ENCODE measurements at regions not wholly inside any gene's neighbourhood (a gene's known extent, or its start where the extent isn't known, plus 50 kb on each side); places are given as distances from the start of the nearest gene placed in this dataset.

DNA sequence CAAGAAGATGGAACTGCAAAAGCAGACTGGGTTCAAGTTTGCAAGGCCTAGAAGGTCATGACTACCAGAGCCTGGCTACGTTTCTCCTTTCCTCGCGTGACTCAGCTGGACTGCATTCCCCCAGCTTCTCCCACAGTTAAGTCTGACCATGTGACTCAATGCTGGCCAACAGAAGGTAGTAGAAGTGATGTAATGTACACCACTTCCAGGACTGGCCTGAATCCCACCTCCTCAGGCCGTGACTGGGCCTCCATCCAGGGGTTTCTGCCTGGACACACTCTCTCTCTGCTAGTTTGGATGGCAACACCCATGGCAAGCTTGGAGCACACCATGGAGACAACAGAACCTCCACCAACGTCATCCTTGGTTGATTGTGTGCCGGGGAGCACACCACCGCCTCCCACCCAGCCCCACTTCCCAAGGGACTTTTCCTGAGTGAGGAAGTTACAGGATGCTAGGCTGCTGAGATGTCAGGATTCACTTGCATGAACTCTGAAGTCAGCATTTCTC, 112.0 kb upstream of the CDYL start (continued):
- TF ChIP-seq ZSCAN29 (IDR thresholded peaks at IDR 0.05) (no peak), DPF2 (IDR thresholded peaks at IDR 0.05) (no peak), ZNF316 (IDR thresholded peaks at IDR 0.05) (no peak), GATAD2A (IDR thresholded peaks at IDR 0.05) (no peak), ZNF445 (CRISPR knock-in tag; IDR thresholded peaks at IDR 0.05; ENCODE audit: low read depth) (no peak), CBFB (CRISPR knock-in tag; IDR thresholded peaks at IDR 0.05) (no peak), IRF2 (CRISPR knock-in tag; IDR thresholded peaks at IDR 0.05) (no peak), ASH1L (IDR thresholded peaks at IDR 0.05; ENCODE audit: borderline replicate concordance, low read depth, partially characterized antibody) (no peak), HLTF (IDR thresholded peaks at IDR 0.05) (no peak), CAMTA2 (CRISPR knock-in tag; conservative IDR thresholded peaks at IDR 0.05) (no peak), CXXC5 (CRISPR knock-in tag; IDR thresholded peaks at IDR 0.05) (no peak), BDP1 (IDR thresholded peaks at IDR 0.05; ENCODE audit: insufficient read depth, insufficient read length) (no peak), SMAD4 (CRISPR knock-in tag; conservative IDR thresholded peaks at IDR 0.05) (no peak), MTA3 (IDR thresholded peaks at IDR 0.05; ENCODE audit: borderline replicate concordance) (no peak), NFE2L1 (tag; IDR thresholded peaks at IDR 0.05; ENCODE audit: borderline replicate concordance, low read depth) (no peak)
- TF ChIP-seq, protein P1, sequence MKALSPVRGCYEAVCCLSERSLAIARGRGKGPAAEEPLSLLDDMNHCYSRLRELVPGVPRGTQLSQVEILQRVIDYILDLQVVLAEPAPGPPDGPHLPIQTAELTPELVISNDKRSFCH (CRISPR knock-in tag; IDR thresholded peaks at IDR 0.05) = no peak
- TF ChIP-seq, protein P1 (tag; IDR thresholded peaks at IDR 0.05) = no peak
- TF ChIP-seq, protein P2, sequence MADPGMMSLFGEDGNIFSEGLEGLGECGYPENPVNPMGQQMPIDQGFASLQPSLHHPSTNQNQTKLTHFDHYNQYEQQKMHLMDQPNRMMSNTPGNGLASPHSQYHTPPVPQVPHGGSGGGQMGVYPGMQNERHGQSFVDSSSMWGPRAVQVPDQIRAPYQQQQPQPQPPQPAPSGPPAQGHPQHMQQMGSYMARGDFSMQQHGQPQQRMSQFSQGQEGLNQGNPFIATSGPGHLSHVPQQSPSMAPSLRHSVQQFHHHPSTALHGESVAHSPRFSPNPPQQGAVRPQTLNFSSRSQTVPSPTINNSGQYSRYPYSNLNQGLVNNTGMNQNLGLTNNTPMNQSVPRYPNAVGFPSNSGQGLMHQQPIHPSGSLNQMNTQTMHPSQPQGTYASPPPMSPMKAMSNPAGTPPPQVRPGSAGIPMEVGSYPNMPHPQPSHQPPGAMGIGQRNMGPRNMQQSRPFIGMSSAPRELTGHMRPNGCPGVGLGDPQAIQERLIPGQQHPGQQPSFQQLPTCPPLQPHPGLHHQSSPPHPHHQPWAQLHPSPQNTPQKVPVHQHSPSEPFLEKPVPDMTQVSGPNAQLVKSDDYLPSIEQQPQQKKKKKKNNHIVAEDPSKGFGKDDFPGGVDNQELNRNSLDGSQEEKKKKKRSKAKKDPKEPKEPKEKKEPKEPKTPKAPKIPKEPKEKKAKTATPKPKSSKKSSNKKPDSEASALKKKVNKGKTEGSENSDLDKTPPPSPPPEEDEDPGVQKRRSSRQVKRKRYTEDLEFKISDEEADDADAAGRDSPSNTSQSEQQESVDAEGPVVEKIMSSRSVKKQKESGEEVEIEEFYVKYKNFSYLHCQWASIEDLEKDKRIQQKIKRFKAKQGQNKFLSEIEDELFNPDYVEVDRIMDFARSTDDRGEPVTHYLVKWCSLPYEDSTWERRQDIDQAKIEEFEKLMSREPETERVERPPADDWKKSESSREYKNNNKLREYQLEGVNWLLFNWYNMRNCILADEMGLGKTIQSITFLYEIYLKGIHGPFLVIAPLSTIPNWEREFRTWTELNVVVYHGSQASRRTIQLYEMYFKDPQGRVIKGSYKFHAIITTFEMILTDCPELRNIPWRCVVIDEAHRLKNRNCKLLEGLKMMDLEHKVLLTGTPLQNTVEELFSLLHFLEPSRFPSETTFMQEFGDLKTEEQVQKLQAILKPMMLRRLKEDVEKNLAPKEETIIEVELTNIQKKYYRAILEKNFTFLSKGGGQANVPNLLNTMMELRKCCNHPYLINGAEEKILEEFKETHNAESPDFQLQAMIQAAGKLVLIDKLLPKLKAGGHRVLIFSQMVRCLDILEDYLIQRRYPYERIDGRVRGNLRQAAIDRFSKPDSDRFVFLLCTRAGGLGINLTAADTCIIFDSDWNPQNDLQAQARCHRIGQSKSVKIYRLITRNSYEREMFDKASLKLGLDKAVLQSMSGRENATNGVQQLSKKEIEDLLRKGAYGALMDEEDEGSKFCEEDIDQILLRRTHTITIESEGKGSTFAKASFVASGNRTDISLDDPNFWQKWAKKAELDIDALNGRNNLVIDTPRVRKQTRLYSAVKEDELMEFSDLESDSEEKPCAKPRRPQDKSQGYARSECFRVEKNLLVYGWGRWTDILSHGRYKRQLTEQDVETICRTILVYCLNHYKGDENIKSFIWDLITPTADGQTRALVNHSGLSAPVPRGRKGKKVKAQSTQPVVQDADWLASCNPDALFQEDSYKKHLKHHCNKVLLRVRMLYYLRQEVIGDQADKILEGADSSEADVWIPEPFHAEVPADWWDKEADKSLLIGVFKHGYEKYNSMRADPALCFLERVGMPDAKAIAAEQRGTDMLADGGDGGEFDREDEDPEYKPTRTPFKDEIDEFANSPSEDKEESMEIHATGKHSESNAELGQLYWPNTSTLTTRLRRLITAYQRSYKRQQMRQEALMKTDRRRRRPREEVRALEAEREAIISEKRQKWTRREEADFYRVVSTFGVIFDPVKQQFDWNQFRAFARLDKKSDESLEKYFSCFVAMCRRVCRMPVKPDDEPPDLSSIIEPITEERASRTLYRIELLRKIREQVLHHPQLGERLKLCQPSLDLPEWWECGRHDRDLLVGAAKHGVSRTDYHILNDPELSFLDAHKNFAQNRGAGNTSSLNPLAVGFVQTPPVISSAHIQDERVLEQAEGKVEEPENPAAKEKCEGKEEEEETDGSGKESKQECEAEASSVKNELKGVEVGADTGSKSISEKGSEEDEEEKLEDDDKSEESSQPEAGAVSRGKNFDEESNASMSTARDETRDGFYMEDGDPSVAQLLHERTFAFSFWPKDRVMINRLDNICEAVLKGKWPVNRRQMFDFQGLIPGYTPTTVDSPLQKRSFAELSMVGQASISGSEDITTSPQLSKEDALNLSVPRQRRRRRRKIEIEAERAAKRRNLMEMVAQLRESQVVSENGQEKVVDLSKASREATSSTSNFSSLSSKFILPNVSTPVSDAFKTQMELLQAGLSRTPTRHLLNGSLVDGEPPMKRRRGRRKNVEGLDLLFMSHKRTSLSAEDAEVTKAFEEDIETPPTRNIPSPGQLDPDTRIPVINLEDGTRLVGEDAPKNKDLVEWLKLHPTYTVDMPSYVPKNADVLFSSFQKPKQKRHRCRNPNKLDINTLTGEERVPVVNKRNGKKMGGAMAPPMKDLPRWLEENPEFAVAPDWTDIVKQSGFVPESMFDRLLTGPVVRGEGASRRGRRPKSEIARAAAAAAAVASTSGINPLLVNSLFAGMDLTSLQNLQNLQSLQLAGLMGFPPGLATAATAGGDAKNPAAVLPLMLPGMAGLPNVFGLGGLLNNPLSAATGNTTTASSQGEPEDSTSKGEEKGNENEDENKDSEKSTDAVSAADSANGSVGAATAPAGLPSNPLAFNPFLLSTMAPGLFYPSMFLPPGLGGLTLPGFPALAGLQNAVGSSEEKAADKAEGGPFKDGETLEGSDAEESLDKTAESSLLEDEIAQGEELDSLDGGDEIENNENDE (IDR thresholded peaks at IDR 0.05; ENCODE audit: low read depth, low read length) = no peak
- TF ChIP-seq, protein P3, sequence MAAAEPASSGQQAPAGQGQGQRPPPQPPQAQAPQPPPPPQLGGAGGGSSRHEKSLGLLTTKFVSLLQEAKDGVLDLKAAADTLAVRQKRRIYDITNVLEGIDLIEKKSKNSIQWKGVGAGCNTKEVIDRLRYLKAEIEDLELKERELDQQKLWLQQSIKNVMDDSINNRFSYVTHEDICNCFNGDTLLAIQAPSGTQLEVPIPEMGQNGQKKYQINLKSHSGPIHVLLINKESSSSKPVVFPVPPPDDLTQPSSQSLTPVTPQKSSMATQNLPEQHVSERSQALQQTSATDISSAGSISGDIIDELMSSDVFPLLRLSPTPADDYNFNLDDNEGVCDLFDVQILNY (CRISPR knock-in tag; IDR thresholded peaks at IDR 0.05) = no peak

Measured in K562 (cell line).